Glomerular visceral epithelial cell (primary cell): ENCODE measurements at regions not wholly inside any gene's neighbourhood (a gene's known extent, or its start where the extent isn't known, plus 50 kb on each side); places are given as distances from the start of the nearest gene placed in this dataset.
"Not testable (repeated sequence)": the region's sequence is repeated elsewhere in the genome, so short reads cannot be mapped to it uniquely, and the experiment has no call there.

Source experiments
- DNase-seq: peaks from one replicate; pipeline ENCODE4 v3.0.0-alpha.2; 2016; ENCODE audit errors: extremely low spot score

DNA sequence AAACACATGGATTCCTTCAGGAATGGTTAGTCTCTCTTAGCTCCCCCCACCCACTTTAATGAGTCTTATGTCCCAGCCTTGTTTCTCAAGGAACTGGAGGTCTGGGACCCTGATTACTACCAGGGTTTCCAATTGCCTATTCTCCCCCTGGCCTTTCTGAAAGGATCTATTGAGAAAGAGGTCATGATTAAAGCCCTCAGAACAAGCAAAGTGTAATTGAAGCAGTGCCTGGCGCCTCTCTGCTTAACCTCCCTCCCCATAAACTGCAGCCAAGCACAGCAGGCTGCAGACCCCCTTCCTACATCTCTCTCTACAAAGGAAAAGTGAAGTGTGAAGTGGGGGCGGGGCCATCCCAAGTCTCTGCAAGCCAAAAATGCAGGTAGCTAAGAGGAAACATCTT is 159.7 kb upstream of the CDH11 start:
- DNase-seq = no peak

DNA sequence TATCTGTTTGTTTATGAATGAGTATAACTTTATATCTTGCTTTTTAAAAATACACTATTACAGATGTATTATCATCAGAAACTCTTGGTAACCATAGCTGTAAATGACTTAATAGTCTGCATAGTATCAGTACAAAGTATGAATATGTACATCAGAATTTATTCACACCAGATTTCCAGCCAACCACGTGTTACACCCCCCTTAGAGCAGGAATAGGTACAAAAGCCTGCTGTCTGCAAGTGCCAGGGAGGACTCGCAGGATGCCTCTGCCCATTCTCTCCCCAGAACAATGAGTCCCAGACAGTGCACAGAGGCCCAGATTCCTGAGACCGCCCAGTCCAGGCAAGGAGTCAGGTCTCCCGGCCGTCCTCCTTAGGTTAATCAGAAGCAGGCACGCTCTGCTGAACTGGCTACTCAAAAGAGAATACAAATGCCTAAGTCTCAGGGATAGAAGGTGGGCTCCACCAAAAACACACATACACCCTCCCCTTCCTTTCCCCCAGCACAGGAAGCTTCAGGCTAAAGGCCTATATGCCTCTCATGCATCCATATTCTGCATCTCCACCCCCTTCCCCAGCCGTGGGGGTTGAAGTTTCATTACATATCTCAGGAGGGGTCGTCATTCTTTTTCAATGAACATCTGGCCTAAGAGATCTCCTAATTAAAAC is 159.1 kb upstream of the CDH11 start:
- no peak for DNase-seq

DNA sequence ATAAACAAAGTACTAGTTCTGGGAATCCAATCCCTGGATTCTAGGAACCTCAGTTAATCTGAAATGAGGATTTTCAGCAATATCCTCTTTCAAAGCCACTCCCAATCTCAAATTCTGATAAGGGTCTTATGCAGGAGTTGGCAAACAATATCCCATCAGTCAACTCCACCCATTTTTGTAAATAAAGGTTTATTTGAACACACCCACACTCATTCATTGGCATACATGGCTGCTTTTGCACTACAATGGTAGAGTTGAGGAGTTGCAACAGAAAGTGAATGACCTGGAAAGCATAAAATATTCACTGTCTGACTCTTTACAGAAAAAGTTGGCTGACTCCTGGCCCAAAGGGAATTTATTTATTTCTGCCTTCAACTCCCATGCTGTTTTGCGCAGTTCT is 157.7 kb upstream of the CDH11 start:
- DNase-seq = no peak

DNA sequence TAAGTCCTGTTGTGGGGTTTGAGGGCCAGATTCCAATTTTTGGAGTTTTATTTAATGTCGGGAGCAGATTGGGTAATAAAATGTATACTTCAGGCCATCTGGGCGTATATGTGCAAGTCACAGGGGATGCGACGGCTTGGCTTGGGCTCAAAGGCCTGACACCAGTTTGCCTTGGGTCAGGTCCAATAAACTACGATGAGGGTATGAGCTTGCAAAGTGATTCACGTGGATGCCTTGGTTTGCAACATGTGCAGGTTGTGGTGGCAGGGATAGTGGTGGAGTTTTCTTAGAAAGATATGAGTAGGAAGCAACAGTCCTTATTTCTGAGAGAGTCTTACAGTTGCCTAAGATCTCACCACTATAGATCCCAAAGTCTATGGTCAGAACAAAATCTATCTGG is 157.0 kb upstream of the CDH11 start:
- DNase-seq = no peak

DNA sequence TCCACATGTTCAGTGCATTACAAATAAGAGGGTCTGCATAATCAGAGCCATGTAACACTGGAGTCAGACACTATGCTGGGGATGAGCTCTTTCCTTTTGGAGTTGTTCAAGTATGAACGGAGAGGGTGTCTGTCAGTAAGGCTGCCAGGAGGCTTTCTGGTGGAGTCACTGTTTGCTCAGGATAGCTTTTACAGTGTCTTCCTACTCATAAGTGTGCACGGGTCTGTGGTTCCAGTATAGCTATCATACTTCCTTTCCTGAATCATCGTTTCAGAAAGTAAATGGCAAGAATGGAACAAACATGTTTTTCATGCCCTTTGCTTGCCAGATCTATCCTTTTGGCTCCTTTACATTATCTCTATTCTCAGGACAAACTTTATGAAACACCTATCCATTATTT is 152.7 kb upstream of the CDH11 start:
- DNase-seq = peak; percentile 0

DNA sequence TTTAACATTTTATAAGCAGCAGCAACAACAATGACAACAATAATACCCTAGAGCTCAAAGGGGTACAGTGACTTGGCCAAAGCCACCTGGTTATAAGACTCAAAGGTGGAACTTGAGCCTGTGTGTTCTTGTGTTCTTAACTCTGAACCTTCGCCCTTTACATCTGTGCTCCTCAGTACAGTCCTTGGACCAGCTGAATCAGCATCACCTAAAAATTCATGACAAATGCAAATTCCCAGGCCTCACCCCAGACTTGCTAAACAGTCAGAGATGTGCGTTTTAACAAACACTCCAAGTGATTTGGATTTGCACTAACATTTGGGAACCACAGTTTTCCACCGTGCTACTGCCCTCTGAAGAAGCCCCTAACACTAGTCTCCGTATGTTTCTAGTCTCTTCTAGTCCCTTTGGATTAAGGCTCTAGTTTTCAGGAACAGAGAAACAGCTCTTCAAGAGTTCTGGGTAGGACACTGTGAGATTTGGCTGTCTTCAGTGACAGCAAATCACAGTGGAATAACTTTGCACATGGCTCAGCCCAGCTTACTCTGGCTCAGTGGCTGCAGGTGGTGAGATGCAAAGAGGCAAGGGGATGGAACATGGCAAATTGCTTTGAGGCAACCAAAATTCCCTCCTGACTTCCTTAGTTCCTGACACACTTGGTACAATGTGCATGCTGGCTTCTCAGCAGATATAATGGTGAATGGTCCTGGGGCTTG is 151.0 kb upstream of the CDH11 start:
- no peak for DNase-seq

DNA sequence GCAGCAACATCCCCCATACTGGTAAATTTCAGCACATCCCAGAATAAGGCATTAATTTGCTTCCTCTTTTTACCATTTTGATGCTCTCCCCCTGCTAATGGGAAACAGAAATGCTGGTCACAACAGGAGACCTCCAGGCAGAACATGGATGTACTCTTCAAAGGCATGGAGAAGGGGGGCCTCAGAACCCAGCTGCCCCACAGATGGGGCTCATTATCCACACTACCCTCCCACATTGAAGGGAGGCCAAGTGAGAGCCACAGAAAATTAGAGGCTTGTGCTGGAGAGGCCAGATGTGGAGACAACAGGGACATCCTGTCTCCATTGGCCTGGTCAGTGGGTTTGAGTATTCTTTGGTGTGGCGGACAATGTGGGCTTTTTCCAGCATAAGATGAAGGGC is 150.1 kb upstream of the CDH11 start:
- no peak for DNase-seq

DNA sequence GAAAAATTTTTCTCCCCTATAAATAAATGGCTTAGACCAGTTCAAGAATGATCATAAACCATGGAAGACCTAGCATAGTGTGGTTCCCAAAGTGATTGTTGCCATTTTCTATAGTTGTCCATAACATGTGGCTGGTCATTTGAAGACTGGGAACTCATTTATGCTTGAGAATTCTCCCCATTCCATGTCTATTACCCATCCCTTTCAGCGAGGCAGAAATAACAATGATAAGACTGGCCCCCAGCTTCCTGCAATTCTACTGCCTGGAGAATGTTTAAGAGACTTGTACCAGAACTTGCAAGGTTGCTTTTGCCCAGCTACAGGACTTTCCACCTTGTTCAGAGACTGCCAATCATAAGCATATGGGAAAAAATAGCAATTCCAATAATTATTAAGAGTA is 146.5 kb upstream of the CDH11 start:
- DNase-seq = no peak

DNA sequence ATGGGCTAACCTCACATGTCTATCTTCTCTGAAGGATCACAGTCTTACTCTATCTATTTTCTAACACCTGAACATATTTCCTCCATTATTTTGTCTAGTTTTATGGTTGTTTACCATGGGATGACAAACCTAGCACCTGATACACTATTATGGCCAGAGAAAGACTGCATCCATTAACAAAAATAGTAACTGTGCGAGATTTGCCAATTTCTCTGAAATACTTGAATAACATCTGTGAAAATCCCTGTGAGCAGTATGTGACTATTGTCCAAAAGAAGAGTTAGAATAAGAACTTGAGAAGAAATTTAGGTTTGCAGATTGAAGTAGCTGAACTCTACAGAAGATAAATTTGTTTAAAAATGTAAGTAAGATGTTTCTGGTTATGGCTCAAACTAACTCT is 142.0 kb upstream of the CDH11 start:
- DNase-seq = no peak

DNA sequence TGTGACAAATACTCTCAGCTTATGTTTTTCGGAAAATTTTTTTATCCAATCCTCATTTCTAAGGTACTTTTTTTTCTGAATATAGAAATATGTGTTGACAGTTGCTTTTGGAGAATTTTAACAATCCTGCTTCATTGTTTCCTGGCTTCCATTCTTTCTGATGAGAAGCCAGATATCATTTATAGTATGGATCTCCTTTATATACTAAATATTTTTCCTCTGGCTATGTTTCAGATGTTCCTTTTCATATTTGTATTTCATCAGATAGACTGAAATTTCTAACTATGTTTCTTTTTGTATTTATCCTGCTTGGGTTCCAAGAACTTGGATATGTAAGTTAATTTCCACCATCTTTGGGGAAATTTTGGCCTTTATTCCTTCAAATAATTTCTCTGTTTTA is 138.9 kb upstream of the CDH11 start:
- no peak for DNase-seq

DNA sequence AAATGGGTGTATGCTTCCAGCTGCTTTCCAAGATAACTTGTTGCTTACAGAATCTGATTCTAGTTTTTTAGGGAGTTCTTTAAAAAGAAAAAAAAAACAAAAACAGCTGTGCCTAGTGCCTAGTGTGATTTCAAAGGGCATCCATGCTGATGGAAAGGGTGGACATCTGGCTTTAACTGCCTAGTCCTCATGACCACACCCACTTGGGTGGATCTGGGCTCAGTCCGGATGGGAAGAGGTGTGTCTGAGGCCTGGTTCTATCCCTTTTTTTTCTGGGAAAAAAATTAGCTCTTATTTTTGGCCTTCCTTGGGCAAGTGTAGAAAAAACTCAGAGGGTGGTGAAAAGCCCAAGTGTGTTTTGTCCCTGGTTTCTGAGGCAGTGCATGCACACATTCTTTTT is 132.3 kb upstream of the CDH11 start:
- no peak for DNase-seq

DNA sequence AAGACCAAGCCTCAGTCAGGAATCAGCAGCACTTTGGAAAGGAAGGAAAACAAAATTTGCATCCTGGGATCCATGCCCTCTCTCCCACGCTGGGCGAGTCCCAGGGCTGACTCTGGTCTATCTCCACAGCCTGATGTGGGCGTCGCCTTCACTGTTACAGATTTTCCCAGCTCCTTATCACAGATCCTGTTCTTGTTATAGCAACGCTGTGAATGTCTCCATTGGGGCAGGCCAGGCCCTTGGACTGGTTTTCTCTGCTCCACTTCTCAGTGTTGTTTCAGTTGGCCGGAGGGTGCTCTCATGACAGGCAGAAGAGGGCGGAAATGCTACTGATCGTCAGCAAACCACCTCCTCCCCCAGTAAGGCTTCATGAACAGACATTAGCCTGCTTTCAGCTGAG is 127.9 kb upstream of the CDH11 start:
- DNase-seq = no peak

DNA sequence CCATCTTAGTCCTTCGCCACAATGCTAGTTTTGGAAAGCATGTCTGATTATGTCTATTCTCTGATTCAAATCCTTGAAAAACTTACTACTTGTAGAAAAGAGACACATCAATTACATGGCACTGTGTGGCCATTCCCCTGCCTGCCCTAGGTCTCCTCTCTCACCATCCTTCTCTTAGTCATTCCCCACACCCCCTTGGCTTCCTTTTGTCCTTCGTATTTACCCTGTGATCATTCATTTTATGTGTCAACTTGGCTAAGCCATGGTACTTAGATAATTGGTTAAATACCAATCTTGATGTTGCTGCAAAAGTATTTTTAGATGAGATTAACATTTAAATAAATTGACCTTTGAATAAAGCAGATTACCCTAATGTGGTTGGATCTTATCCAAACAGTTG is 122.9 kb upstream of the CDH11 start:
- no peak for DNase-seq

DNA sequence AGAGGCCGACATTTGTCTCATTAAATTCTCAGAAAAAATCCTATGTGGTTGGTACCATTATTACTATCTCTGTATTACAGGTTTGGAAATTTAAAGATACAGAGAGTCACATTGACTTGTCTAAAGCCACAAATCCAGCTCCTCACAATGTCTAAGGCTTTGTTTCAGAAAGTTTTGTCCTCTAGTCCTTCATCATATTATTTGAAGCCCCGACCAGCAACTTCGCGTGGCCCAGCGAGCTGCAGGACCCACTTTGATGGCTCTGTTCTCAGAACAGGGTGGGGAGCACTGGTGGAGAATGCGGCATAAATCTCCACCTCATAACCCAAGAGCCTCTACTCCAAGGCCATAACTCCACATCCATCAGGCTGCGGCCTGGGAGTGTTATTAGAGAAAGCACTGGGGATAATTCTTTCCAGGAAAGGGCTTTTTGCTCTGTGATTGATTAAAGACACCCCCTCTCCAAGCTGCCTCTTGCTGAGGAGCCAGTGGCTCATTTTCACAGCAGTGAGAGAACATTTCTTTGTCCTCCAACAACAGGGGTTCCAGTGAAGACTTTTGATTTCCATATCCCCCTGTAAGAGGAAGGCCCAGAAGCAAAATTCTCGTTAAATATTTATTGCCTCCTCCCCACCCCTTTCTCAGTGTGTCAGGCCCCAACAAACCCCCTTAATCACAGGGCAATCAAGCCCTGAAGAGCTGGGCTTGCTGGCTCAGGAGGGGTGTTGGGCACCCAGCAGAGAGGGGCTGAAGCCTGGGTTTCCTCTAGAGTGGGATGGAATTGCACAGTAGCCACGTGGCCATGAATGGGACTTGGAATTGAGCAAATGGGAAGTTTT is 113.7 kb upstream of the CDH11 start:
- DNase-seq = no peak

DNA sequence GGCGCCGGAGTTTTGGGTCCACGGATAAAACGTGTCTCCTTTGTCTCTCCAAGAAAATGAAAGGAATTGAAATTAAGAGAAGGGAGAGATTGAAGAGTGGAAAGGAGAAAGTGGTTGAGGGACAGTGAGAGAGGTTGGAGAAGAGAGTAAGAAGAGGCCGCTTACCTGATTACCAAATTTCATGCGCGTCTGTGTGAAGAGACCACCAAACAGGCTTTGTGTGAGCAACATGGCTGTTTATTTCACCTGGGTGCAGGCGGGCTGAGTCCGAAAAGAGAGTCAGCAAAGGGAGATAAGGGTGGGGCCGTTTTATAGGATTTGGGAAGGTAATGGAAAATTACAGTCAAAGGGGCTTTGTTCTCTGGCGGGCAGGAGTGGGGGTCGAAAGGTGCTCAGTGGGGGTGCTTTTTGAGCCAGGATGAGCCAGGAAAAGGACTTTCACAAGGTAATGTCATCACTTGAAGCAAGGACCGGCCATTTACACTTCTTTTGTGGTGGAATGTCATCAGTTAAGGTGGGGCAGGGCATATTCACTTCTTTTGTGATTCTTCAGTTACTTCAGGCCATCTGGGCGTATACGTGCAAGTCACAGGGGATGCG is 113.0 kb upstream of the CDH11 start:
- not testable (repeated sequence) for DNase-seq

DNA sequence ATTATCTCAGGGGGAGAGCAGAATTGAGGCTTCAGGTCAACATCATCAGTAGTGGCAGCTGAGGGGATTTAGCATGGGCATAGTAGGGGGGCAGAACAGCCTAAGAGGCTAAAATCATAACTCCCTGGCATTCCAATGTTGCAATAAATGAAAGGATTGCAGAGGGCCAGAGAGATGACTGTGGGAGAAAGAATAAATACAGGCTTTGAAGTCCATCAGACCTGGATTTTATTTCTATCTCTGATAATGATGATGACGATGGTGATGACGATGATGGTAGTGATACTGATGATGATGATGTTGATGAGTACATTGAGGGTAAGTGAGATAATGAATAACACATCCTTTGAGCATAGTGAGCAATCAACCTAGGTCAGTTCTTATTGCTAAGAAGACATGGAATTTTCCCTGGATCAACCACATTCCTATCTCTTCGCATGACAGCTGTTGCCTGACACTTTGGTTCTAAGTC is 107.4 kb upstream of the CDH11 start:
- no peak for DNase-seq

DNA sequence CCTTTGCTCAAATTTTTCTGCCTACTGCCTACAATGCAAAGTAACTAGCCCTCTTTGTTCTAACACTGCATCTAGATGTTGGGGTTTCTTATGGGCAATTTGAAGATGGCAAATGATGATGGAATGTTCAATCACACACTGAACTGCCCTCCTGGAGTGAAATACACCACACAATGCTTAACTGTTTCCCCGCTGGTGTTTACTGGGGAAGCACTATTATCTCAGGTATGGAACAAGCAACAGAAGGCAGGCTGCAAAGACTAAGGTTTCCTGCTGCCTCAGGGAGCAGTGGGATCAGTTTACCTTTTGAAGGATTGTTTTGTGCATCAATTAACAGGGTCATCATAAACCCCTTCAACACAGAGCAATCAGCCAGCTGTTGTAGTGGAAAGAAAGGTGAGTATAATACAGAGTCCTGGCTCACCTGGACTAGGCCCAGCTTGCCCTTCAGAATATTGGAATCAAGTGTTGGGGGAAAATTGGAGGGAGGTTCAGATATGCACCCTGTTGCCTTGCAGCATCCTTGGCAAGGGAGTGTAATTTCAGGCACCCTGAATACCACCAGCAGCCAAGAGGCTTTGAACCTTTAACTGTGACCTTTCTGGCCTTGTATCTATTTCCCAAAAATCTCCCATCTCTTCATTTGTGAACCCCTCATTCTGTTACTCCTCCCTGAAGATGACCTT is 105.4 kb upstream of the CDH11 start:
- no peak for DNase-seq

DNA sequence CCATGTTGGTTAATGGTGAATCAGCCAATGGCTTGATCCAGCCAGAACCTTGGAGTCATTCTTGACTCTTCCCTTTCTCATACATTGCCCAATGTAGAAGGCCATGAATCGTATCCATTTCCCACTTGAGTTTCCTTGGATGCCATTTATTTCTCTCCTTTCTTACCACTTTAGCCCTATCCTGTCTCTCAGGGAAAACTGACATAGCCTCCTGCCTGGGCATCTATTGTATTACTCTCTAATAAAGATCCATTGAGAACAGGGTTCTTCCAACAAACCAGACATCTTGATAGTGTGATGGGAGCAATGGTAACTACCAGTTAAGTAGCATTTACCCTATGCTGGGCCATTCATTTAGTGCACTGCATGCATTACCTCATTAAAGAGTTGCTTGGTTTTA is 104.2 kb upstream of the CDH11 start:
- DNase-seq = no peak

DNA sequence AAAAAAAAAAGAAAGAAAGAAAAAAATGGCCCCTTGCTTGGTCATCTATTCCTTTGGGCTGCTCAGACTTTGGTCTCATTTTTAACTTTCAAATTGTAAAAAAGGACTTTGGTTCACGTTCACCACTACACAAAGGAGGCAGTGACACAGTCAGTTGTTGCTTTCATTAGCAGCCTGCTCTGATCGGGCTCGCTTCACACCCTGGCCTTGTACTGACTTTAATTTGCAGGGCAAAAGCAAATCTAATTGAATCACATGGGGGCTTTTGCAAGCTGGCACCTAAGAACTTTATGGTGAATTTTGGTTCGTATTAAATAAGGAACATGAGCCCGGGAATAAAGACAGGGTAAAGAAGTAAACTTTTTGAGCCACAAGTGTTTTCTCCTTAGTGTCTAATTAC is 103.6 kb upstream of the CDH11 start:
- no peak for DNase-seq

DNA sequence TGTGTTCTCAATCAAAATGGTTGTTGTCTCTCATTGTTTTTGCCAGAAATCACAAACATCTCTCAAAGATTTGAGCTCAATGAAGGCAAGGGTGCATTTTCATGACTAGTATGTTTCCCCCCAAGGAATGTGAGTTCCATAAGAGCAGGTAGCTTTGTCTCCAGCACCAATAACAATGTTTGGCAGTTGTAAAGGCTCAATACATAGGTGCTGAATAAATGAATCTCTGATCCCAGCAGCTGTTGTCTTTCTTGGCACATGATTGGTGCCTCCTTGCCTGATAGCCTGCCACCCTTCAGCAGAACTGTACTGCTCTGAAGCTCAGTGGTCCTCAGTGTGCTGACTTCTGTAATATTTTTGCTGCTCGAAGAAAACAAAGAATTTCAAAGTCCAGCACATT is 103.1 kb upstream of the CDH11 start:
- DNase-seq = no peak

DNA sequence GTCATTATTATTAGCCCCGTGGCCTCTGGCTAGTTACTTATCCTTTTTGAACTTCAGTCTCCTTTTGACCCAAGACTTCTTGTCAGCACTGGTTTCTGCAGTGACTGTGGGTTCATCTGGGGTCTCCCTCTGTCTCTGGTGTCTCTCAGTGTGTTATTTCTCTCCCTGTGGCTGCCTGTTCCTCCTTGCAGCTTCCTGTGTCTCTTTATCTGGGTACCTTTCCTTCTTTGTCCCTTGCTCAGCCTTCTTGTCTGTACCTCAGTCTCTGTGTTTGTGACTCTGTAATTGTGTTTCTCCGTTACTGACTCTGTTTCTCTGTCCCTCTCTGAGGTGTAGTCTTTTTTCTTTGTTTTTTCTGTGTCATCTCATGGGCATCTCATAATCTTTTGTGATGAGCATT is 102.6 kb upstream of the CDH11 start:
- DNase-seq = no peak

DNA sequence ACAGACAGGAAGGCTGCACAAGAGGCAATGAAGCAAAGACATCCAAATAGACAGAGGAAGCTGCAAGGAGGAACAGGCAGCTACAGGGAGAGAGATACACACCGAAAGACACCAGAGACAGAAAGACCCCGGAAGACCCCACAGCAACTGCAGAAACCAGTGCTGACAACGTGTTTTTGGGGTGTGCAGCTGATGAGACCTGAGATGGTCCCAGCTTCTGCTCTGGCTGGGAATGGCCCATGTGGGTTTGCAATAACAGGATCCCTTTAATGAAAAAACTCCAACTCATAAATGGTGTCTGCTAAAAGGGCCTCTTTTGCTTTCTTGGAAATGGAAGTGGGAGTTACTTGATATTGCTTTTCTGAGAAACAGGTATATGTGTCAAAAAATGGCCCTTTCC is 101.5 kb upstream of the CDH11 start:
- no peak for DNase-seq
